GM21423 (cell line): ENCODE measurements at regions not wholly inside any gene's neighbourhood (a gene's known extent, or its start where the extent isn't known, plus 50 kb on each side); places are given as distances from the start of the nearest gene placed in this dataset.

Experiments used
- ATAC-seq: cut with Tn5 transposase; IDR thresholded peaks from one replicate; pipeline ENCODE4 v1.9.1; 2021; ENCODE audit warnings: mild to moderate bottlenecking, moderate library complexity; ENCODE audit not compliant: unreplicated experiment

DNA sequence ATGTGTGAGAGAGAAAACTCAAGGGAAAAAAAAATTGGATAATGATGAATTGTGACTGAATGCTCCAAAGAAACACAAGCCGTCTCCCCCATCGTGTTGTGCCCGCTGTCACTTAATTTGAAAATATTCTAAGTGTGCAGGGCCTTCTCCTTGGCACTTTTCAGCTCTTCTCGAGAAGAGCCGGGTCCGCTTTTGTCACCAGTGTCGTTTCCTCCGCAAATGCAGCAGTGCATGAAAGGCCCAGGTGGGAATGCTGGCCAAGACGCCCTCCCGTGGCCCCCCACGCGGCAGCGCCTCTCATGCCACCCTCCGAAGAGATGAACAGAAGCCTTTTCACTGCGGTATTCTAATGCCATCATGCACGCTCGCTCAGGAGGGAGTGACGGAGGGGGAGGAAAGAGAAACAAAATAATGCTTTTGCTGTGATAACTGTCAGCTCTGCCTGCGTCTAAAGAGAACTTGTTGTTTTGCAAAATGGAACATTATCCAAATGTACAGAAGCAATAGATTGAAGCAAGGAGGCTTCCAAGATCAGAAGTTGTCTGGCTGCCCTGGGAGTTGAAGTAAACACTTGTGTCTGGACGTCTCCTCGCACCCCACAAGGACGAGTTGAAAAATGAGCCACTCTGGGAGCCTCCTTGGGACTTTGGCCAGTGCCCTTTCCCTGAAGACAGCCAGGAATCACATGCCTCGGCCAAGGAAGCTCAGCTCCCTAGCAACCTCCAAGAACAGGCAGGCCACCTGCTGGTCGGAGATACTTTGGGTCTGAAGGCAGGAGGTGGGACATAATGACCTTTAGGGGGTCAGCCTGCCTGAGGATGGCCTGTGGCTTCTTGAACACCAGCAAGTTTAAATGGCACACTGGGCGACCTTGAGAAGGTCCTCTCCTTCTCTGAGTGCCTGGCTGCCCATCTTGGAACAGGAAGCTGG lies 166.1 kb upstream of the ZC3H12A start:
- no peak for ATAC-seq

DNA sequence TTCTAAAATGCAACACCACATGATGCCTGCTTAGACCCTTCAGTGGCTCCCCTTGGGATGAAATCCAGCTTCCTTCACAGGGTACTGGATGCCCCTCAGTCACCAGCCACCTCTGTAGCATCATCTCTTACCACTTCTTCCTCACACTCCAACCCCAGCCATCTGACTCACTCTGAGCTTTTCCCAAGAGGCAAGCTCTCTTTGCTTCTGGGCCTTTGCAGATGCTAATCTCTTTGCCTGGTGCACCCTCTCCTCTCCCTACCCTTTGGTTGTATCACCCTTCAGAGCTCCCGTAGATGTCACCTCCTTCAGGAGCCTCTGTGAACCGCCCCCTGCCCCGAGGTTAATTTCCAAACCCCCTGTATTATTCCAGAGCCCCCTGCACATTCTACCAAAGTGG lies 164.8 kb upstream of the ZC3H12A start:
- no peak for ATAC-seq

DNA sequence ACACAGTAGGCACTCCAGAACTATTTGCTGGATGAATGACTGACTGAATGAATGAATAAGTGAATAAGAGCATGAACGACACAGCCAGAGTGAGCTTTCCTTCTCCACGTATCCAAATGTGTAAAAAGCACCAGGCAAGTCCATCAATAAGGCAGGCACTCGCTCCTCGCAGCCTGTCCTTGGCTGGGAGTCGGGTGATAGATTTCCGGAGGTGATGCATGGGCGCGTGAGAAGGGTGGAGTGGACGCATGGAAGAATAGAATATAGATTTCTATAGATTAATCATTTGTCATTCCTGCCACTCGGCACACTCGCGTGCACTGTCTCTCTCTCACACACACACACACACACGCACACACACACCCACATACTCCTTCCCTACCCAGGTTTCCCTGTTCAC lies 164.3 kb upstream of the ZC3H12A start:
- no peak for ATAC-seq

DNA sequence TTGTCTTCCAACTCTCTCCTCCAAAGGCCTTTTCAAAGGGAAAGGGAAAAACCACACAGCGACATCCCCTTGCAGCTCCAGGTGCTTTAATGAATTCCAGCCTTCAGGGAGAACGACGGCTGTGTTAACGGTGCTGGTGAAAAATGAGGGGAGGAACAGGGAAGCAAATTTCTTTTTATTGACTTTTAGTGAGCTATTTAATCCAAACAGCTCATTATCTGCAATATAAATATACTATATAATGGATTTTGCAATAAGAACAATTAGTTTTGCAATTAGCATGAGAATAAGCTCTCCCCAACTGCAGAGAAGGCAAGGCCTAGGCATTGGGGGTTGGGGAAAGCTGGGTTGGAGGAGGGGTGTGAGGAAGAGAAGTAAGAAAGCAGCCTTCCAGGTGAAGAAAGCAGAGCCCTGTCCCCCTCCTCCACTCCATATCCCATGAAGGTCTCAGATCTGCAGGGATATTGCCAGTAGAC lies 159.0 kb upstream of the ZC3H12A start:
- ATAC-seq = no peak

DNA sequence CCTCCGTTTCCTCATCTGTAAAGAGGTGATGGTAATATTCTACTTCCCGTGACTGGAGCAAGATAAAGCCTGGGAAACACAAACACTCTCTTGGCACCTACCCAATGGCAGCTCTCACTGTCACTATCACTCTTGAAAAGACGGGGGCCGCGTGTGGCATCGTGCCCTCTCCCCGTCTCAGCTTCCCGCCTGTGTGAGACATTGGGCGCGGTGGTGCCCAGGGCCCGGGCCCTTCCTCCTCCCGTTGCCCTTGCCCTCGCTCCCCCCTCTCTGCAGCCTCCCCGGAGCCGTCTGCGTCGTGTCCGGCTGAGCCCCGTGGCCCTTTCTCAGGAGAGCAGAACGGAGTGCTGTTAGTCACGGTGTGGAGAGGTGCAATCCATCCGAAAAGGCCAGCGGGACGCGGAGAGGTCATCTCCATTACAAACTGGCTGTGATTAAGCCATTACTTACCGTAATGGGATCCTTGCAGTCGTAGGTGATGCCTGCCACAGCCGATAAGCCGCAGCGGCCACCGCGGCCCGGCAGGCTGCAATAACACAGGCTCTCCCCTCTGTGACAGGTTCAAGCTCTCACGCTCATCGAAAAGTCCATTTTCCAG lies 156.4 kb upstream of the ZC3H12A start:
- ATAC-seq = no peak

DNA sequence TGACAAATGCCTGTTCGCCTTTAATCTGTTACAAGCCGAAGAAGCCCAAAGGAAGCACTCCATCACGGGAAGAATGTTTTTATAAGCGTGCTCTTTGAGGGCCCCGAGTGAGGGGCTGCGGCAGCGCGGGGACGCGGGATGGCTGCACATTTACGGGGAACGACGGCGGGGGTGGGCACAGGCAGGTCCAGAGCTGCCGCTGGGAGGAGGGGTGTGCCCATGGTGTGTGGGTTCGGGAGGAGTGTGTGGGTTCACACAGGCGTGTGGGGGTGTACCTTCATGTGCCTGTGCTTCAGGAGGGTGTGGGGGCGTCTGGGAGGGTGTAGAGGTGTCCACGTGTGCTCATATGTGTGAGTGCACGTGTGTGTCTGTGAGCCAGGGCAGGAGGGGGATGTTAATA lies 155.9 kb upstream of the ZC3H12A start:
- ATAC-seq = no peak

DNA sequence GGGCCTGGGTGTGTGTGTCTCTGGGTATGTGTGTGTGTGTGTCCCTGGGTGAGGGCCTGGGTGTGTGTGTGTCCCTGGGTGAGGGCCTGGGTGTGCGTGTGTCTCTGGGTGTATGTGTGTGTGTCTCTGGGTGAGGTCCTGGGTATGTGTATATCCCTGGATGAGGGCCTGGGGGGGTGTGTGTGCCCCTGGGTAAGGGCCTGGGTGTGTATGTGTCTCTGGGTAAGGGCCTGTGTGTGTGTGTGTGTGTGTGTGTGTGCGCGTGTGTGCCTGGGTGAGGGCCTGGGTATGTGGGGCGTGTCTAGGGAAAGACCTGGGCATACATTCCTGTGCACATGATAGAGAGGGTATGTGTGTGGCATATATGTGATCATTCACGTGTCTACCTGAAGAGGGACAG lies 155.1 kb upstream of the ZC3H12A start:
- no peak for ATAC-seq

DNA sequence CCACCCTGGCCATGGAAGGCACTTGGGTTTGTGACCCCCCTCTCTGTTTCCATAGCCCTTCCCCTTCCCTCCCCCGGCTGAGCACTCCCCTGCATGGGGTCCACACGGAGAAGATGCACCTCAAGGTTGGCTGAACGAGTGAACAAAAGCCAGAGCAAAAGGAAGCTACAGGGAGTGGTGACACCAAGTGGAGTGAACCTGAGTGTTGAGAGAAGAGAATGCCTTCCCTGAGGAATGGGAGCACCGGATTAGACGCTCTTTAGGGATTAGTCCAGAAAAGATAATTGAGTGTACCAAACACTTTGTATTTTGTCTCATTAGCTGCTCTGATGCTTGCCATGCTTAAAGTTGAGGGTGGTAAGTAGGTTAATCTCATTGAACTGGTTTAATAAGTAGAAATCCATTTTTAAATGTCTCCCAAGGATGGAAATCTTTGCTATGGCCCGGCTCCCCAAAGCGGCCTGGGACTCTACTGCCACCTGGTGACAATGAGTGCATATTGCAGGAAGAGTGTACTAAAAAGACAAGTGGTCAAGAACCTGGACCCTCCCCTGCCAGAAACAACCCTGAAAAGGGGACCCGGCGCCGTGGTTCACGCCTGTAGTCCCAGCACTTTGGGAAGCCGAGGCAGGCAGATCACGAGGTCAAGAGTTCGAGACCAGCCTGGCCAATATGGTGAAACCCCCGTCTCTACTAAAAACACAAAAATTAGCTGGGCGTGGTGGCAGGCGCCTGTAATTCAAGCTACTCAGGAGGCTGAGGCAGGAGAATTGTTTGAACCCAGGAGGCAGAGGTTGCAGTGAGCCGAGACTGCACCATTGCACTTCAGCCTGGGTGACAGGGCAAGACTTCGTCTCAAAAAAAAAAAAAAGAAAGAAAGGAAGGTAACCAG lies 150.6 kb upstream of the ZC3H12A start:
- ATAC-seq = no peak

DNA sequence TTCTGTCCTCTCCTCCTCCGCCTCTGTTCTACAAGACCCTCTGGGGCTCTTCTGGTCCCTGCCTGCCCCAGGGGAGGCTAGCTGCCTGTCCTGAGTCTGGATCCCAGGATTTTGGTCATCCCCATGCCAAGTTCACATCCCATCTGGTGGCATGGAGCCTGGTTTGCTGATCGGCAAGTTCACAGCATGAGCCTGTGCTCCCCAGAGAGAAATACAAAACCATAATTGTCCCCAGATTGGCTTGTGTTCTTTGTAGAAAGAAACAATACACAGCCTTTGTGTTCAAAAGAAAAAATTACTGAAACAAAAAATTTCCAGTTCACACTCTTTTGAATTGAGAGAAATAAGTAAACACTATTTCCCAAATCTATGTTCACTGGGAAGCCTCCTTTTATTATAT lies 149.4 kb upstream of the ZC3H12A start:
- no peak for ATAC-seq

DNA sequence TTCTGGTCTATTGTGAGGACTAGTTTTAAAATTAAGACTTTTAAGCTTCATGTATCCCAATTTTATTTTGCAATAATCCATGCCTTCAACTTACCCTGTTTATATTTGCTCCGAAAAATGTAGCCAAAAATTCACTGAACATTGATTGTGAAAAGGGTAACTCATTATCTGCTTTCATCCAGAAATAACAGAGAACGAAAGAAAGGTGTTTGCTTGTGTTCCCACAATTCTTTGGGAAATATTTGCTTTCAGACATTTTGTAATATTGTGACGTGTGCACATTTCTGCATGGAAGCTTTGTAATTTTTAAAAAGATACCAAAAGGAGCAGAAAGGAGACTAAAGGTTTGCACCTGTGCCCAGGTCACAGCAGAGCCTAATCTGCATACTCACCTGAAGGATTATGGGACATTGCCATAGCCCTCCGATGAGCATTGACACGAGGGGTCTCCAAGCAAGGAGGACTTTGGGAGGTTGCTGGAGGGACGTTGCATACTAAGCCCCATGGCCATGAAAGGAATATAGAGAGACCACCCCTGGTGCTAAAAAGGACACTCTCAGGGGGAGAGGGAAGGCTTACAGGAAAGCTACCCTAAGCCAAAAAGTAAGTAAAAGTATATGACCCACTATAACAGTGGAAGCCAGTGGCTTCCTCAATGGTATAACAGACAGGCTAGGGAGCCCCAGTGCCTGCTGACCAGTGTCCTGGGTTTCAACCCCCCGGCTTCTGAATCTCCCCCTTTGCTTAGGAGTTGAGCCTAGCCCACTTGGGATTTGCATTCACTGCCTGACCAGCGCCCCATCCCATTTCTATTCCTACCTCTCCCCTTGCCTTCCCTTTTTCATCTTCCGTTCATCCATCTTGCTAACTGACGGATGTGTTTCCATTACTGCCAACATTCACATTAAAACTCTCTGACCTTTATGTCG lies 148.6 kb upstream of the ZC3H12A start:
- ATAC-seq = no peak

DNA sequence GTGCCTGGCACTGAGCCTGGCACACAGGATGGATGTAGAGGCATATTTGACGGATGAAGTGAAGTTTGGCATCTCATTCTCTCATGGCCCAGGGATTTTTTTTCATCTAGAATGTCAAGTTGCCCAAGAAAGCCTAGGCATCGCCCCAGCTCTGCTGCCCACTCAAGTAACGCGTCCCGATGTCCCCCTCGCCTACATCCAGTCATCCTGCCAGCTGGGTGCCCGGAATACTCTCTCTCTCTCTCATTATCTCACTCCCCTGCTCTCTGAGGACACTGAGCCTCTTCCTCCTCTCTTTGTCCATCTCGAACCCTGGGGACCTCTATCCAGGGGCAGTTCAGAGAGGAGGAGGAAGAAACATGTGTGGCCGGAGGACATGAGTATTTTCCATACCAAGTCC lies 142.3 kb upstream of the ZC3H12A start:
- no peak for ATAC-seq

DNA sequence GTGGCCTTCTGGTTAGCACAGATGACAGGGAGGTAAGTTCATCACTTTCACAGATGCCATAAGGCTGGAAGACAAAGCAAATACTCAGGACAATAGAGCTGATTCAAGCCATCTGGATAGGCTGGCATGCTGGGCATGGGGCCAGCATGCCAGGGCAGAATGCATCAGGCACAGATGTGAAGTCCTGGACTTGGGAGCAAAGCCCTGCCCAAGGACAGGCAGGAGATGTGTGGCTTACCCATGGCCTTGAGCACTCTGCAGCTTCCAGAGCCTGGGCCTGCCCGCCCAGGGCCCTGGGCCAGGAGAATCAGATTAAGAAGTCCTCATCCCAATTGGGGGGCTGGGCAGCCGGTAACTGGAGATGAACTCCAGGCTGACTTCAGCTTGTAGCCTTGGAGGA lies 135.7 kb upstream of the ZC3H12A start:
- no peak for ATAC-seq

DNA sequence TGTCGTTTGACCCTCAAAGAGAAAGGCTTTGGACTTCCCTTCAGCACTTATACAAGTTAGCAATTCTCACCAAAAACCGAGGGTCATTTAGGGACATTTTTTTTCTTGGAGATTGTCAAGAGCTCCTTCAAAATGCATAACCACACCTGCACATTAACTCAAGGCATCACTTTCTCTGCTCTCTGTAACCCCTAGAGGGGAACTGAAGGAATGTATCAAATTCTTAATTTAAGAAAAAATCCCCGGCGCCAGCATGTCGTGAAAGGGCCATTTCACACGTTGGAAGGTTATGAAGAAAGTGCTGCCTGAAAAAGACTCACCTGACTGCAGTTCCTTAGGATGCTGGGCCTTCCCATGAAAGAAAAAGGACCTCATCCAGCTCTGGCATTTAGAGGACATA lies 131.6 kb upstream of the ZC3H12A start:
- no peak for ATAC-seq

DNA sequence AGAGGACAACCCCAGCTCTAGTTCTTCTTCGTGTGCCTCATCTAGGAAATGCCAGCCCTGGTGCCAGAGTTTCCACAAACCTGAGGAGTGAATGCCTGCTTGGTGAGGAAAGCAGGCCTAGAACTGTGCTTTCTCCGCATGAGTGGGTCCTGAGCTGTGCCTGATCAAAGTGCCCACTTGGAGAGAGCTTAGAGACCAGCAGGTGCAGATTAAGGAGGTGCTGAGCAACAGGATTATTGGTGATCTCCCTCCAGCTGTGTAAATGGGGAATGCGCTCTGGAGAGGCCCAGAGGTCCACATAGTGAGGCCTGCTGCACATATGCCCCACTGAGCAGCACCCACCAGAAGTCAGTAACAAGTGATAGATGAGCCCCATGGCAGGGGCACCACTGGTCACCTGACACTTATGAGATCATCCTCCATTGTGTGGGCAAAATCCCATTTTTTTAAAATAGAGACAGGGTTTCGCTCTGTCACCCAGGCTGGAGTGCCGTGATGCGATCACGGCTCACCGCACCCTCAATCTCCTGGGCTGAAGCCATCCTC lies 127.2 kb upstream of the ZC3H12A start:
- no peak for ATAC-seq

DNA sequence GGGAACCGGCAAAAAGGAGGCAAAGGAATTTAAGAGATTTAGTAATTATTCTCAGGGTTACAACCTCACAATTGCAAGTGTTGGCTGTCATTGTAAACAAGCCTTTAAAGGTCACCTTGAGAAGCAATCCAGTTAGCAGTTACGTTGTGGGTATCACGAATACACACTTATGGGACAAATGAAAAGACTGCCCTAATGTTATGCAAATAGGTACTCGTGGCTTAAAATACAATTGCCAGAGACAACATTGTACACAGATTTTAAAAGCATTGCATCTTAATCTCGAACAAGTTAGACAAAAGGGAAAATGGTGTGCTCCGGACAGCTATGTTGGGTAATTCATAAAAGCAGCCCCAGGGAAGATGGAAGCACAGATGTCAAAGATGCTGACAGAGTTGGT lies 120.5 kb upstream of the ZC3H12A start:
- ATAC-seq = no peak

DNA sequence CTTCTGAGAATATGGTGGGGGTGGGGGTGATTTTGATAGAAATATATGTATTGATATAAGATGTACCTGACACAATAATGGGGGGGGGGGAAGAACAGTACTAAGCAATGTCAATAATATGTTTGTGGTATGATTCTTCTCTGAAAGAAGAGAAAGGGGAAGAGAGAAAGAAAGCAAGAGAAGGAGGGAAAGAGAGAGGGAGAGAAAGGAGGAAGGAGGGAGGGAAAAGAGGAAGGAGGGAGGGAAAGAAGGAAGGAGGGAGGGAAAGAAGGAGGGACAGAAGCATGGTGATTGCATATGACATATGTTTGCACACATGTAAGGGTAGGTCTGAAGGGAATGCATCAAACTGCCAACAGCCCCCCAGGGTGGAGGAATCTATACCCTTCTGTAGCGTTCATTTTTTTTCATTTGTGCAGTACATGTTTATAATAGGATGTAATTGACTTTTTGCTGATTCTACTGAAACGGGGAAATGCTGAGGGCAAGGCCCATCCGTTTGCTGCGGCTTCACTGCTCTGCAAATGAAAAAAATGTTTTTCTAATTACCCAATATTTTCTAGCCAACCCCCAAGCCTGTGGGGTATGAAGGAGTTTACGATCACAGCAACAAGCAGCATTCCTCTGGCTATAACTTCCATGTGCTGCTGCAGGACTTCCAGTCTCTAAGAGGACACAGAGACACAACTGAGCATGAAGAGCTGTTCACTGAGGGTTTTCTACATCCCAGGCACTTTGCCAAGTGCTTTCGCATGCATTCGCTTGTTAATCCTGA lies 119.3 kb upstream of the ZC3H12A start:
- ATAC-seq = no peak

DNA sequence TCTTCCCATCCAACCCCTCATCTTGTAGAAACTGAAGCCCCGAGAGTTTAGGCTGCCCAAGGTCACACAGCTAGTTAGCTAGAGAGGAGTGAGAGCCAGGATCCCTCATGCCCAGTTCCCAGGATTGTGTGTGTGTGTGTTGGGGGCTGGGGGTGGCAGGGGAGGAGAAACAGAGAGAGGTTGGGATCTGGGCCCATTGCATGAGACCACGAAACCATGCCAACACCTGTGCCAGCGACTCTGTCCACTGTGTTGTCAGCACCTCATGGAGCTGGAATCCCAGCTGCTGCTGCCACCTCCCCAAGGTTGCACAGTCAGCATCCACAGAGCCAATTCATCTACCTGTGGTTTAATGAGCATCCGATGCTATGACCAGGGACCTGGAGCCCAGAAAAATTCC lies 115.4 kb upstream of the ZC3H12A start:
- ATAC-seq = no peak

DNA sequence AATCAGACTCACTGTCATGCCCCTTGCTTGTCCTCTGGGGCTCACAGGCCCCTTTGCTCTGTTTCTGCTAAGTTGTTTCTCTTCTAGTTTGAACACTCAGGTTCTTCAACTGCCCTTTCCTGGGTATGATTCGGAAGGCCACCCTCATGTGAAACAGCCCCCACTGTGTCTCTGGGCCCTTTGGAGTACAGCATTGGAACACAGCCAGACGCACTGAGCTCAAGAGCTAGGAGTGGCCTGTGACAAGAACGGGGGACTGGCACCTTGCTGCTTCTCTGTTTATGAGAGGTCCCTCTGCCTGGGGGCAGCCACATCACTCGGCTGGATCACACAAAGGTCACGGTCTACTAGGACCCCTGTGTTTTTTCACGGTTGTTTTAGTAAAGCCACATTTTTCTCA lies 114.4 kb upstream of the ZC3H12A start:
- ATAC-seq = no peak
